HG03159 (cell line): ENCODE measurements at regions not wholly inside any gene's neighbourhood (a gene's known extent, or its start where the extent isn't known, plus 50 kb on each side); places are given as distances from the start of the nearest gene placed in this dataset.

Experiments
- ATAC-seq: cut with Tn5 transposase; IDR thresholded peaks from one replicate; pipeline ENCODE4 v1.9.1; 2021; ENCODE audit warnings: mild to moderate bottlenecking, moderate library complexity; ENCODE audit not compliant: unreplicated experiment

GRCh38 chr3:72111265-72112205 is 326.6 kb upstream of the PROK2 start:
- ATAC-seq = no peak

- no peak for ATAC-seq
These were observed 324.6 kb upstream of the PROK2 start for GRCh38 chr3:72109327-72110259.

DNA sequence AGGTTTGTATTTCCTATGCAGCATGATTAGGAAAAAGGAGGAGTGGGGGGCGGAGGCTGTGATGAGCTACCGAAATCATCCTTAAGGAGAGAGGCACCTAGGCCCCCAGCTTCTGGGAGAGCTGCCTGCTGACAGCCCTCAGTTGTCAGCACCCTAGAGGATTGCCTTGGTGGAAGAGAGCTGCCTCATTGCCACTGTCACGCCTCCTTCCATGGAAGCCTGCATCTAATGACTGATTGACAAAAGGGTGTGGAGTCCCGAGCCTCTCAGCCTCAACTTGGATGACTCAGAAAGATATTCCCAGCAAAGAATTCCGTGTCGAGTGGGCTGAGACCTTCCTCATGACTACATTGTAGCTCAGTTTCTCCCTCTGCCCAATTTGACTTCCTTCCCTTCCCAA is 320.4 kb upstream of the PROK2 start:
- ATAC-seq = no peak

- ATAC-seq = peak; percentile 78
These were observed 317.2 kb upstream of the PROK2 start for GRCh38 chr3:72102112-72102616.

GRCh38 chr3:72101494-72101893 is 316.5 kb upstream of the PROK2 start:
- ATAC-seq = no peak

DNA sequence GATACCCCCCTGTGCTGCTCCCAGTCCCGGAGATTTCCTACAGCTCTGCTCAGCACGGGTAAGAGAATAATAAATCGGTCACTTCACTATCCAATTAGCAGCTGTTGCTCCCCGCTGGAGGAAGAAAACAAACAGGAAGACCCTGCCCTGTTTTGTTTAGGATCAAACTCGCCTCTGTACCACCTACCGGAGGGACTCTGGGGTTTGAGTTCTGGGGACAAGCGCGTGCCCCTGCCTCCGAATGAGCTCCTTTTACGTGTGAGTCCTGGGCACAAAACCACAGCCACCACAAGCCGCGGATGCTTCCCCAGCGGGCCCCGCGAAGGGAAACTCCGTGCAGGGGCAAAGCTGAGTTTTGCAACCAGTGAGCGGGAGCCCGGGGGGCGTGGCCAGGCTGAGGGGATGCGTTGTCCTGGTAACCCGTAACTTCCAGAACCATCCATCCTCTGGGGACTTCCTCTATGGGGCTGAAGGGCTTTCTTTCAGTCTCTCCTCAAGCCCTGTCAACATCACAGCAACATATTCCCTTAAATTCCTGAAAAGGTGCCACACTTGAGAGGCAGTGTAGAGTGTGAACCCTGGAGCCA is 315.7 kb upstream of the PROK2 start:
- ATAC-seq = peak; percentile 44

- no peak for ATAC-seq
These were observed 315.1 kb upstream of the PROK2 start for GRCh38 chr3:72100080-72100511.

DNA sequence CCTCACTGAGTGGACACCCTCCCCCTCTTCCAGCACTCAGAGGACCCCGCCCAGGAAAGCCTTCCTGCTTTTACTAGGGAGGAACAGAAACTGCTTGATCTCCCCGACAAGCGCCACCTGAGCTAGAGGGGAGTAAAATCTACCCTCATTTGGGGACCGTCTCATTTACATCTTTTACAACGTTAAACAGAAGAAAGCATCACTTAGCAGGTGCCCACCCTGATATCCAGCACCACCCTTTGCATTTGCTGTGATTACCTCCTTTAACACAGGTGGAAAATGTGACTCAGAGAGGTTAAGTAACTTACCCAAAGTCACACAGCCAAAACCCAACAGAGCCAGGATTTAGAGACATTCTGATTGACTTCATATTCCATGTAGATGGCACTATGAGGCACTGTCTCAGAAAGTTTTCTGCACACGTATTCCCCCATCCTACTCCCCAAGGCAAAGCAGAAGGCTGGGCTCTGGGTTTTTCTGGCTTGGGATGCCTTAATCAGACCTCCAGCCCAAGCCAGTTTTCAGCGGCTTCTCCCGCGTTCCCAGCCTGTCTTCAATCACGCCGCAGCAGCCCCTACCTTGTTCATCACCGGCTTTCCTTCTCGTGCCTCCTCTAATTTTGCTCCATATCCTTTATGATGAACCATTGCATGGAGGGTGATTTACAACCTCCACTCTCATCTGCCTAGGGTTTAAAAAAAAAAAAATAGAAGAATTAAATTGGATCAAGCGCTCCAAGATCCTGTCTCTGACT is 314.6 kb upstream of the PROK2 start:
- ATAC-seq = no peak

DNA sequence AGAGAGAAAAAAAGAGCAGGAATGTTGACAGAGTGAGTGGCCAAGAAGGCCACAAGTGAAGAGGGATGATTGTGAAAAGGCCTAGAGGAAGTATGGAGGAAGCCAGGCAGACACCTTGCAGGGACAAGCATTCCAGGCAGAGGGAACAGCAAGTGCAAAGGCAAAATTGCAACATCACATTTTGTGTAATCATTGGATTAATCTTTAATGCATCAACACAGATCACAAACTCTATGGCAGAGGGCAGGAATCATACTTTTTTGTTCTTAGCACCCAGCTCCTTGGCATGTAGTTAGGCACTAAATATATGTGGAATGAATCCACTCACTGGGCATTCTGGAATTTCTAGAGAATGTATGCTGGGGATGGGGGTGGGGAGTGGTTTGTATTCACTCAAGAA is 312.1 kb upstream of the PROK2 start:
- ATAC-seq = no peak

- no peak for ATAC-seq
These were observed 310.6 kb upstream of the PROK2 start for GRCh38 chr3:72095521-72095920.

DNA sequence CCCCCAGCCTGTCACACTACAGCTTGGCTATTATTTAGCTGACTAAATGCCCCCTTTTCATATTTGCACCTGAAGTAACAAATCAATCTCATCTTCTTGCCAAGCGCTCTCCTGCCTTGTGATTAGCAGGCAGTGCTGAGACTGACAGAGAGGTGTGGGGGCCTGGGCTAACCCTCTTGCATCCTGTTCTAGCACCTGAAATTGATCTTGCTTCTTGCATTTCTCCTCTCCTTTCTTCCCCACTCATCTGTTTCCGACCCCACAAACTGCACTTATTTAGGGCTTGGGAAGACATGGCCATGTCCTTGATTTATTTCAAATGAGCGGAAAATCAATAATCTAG is 309.0 kb upstream of the PROK2 start:
- no peak for ATAC-seq

DNA sequence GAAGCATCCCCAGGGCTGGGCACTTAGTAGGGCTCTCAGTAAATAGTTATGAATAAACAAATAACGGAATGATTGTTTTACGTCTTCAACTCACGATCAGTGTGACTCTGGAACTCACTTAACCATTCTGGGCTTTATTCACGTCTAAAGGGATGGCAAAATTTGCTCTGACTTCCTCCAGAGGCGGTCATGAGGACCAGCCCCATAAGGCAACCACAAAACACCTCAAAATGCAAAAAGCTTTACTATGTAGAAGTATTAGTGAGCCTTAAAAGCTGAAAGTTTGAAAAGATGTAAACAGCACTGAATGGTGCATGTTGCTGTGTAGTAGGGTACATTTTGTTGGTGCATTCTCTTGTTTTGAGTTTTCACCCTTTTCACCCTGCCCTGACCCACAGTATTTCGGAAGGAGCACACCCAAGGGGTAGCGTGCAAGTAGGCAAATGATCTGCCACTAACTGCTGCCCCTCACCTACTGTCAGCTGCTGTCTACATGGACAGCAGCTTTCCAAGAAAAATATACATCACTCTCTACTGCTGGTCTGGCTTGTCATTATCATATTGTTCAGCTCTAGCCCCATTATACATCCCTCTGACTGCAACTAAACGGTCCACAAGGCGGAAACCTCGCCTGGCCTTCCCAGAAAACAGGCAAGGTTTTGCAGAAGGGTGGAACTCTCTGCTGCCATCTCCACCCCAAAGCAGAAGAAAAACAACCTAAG is 308.5 kb upstream of the PROK2 start:
- ATAC-seq = no peak

DNA sequence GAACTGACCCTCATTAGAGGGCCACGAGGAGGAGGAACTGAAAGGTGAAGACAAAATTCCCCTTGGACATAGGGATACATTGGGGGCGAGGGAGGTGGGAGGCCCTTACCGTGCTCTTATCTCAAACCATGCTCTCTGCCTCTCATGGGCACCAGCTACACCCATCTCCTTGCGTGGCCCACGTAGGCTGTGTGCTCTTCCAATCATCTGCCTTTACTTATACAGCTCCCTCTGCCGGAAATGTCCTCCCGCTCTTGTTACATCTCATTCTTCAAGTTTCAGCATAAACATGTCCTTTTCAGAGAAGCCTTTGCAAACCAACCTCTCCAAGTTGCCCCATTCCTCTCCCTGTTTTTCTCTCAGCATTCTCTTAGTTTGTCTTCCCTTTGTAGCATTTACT is 307.8 kb upstream of the PROK2 start:
- ATAC-seq = no peak

- no peak for ATAC-seq
These were observed 303.6 kb upstream of the PROK2 start for GRCh38 chr3:72088486-72089025.

- ATAC-seq = no peak
These were observed 302.5 kb upstream of the PROK2 start for GRCh38 chr3:72087420-72087819.

GRCh38 chr3:72086743-72087087 is 301.8 kb upstream of the PROK2 start:
- ATAC-seq = no peak

GRCh38 chr3:72086042-72086742 is 301.2 kb upstream of the PROK2 start:
- no peak for ATAC-seq

- ATAC-seq = no peak
These were observed 300.1 kb upstream of the PROK2 start for GRCh38 chr3:72085036-72085435.
